Lung microvascular endothelial cell (primary cell): ENCODE measurements at regions not wholly inside any gene's neighbourhood (a gene's known extent, or its start where the extent isn't known, plus 50 kb on each side); places are given as distances from the start of the nearest gene placed in this dataset.

Source experiments
- DNase-seq, 2 donors: peaks; one replicate each; pipeline versions ENCODE4 v3.0.0 to v3.0.0-alpha.2; 2010; ENCODE audit warnings: low read depth in 2 of 2

DNA sequence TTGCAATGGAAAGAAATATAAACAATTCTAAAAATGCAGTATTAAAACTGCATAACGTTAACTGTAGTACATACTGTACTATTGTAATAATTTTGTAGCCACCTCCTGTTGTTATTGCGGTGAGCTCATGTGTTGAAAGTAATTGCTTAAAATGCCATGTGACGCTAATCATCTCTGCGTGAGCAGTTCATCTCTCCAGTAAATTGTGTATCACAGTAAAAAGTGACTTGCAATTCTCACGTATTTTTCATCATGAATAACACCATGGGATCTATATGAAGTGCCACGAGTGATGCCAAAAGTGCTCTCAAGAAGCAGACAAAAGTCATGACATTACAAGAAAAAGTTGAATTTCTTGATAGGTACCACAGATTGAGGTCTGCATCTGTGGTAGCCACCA is 82.4 kb upstream of the CYYR1 start:
- no peak for DNase-seq

DNA sequence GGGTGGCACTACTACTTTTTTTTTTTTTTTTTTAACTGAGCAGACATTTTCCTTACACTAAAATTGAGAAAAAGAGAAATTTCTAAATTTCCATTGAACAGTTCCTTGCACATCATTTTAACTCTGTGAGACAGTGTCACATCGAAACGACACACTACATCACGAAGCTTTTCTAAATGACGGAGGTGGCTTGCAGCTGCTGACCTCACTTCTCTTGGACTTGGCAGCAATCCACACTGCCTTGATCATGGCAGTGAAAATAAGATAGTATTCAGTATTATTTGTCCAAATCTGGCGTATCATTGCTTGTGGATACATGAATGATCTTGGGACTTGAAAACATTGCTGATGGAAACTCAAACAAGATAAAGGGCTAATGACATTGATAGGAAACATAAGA is 80.3 kb upstream of the CYYR1 start:
- no peak for DNase-seq

DNA sequence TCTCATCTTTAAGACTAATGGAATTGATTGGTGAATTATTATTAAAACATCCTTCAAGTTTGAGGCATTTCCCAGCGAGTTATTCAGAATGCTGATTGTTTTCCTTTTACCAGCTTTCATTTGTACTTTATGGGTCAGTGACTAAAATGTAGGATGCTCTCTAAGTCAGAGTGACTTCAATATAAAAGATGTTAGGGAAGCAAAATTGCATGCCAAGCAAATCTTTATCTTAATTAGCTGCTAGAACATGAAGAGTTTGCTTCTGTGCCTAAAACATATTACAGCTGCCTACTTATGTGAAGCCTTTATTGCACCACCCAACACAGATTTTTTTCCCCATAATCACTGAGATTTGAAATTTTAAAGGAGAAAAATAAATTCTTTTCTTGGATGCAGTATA is 79.8 kb upstream of the CYYR1 start:
- no peak for DNase-seq

DNA sequence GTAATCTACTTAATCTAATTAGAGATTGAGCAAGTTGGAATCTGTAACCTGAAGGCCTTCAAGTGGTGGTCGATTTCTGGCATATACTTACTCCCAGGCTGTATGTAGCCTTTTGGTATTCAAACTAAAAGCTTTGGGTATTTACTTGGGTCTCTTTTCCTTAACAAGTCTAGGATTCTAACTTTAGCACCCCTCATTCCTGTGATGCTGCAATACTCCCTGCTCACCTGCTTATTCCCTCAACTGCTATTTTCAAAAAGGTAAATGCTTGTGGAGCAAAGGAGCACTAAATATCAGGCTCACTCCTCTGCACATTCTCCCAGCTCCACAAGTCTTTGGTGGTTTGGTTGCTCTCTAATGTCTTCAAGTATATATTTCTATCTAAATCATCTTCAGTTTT is 68.0 kb upstream of the CYYR1 start:
- no peak for DNase-seq

DNA sequence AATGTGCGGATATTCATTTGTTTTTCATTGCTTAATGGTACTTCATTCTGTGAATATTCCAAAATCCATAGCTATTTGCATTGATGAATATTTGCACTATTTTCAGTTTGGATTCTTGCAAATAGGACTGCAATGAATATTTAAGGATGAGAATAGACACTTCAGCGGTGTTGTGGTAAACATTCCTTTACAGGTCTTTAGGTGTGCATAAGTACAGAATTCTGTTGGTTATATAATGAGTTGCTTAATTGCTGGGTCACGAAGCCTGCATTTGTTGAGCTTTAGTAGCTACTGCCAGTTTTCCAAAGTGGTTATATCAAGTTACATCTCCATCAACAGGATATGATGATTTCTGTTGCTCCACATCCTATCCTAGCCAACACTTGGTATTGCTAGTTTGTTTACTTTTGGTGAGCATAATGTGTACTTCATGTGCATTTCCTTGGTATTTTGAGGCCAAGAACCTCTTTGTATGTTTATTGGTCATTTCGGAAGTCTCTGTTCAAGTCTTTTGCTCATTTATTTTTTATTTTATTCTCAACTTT is 64.2 kb upstream of the CYYR1 start:
- DNase-seq = no peak

DNA sequence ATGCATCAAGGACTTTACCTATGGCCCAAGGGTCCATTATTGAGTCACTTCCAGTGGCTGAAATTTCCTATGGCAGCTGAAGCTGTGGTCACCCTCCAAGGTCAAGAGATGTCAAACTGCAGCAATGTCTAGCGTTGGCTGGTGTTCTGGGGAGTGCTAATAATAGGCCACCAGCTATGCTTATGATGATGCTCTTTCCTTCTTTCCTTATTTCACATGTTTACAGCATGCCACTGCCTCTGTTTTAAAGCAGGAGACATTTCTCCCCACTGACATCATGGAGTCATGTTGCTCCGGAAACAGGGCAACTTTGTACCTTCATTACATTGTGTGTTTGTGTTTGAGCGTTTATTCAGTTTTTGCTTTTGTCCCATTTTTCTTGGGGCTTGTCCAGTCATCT is 62.6 kb upstream of the CYYR1 start:
- no peak for DNase-seq

DNA sequence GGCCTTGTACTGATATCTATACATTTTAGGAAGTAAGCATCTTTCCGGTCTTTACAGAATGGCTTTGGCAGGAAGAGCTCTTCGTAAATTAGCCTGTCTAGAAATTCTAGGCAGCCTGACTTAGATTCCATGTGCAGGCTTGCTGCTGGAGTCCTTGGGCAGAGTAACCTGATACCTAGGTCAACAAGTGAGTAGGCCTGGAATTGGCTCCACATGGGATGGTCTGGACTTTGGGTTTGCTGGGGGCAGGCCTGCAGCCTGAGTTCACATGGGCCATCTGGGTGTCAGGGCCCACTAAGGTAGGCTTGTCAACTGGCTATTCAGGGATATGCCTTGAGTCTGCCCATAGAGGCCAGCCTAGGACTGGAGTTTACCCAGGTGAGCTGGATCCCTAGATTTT is 59.6 kb upstream of the CYYR1 start:
- no peak for DNase-seq

DNA sequence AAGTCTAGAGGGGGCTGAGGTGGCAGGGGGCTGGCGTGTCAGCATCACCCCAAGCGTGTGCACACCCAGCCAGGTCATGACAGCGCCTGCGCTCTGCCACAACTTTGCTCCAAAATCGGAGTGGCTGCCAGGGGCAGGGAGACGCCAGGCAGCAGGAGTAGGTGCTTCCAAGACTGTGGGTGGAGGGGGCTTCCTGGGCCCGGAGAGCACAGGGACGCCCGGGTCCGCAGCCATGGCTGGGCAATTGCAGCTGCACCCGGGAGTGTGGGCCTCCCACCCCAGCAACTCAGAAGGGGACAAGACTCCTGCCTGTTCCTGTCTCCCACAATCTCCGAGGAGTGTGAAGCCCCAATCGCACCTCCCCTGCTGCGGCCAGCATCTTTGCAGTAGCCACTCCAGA is 53.1 kb upstream of the CYYR1 start:
- no peak for DNase-seq

DNA sequence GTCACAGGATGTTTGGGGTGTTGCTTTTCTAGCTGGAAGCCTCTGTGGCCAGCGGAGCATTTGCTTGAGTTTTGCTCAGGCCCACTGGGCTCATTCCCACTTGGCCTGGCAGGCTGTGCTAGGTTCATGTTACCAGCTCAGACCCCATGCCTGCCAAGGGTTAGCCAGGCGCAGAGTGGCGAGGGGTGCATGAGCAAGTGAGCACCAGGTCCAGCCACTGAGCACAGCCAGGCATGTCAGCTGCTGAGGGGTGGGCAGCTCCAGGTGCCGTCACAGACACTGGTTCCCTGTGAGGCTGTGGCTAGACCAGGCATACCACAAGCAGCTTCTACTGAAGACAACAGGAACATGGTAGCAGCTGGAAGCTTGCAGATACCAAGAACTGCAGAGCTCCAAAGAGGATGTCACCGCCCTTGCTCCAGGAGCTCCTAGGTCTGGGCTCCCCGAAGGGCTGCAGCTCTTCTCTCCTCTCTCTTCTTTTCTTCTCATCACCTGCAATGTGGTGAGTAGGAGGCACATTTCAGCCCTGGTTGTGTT is 52.0 kb upstream of the CYYR1 start:
- DNase-seq = no peak
